CD4-positive, alpha-beta T cell treated with Interleukin-10 for 1 hour (primary cell): ENCODE measurements at regions not wholly inside any gene's neighbourhood (a gene's known extent, or its start where the extent isn't known, plus 50 kb on each side); places are given as distances from the start of the nearest gene placed in this dataset.
"Not testable (repeated sequence)": the region's sequence is repeated elsewhere in the genome, so short reads cannot be mapped to it uniquely, and the experiment has no call there.

Source experiments
- DNase-seq: peaks from one replicate; pipeline ENCODE4 v3.0.0-alpha.2; 2020

DNA sequence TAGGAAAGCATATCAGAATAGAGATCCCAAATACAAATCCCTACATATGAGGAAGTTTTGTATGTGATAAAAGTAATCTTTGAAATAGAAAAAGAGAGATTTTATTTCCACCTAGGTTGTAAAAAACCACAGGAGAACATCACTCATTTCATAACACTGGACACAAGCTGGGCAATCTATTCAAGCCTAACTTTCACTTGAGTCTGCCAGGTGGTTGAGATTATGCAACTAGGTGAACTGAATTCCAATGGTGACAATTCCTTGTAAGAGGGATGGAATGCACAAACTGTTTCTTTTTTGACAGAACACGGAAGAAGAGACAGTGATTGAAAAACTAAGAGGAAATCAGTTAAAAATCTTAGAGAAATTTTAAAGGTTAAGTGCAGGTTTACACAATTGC, 619.6 kb upstream of the TMEFF2 start:
- no peak for DNase-seq

DNA sequence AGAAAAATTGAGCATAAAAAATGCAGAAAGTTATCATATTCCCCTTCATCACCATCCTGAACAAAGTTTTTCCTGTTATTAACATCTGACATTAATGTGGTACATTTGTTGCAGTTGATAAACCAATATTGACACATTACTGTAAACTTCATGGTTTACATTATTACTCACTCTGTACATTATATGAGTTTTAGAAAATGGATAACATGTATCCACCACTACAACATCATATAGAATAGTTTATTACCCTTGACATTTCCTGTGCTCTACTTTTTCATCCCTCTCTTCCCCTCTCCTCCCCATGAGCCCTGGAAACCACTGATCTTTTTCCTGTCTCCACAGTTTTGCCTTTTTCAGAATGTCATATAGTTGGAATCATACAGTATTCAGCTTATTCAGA, 618.6 kb upstream of the TMEFF2 start:
- DNase-seq: no peak

DNA sequence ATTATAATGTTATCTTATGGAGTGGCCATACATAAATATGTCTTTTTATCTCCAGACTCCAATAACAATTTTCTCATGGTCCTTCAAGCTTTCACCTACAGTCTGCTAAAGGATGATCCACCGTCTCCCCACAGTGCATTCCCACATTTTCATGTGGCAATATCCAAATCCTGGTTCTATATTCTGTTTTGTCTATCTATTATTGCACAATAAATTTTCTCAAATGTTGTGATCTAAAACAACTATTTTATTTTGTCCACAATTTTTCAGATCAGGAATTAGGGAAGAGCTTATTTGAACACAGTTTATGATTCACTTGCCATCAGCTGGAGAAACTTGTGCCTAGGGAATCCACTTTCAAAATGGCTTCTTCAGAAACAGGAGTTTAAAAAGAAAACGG, 614.4 kb upstream of the TMEFF2 start:
- no peak for DNase-seq

DNA sequence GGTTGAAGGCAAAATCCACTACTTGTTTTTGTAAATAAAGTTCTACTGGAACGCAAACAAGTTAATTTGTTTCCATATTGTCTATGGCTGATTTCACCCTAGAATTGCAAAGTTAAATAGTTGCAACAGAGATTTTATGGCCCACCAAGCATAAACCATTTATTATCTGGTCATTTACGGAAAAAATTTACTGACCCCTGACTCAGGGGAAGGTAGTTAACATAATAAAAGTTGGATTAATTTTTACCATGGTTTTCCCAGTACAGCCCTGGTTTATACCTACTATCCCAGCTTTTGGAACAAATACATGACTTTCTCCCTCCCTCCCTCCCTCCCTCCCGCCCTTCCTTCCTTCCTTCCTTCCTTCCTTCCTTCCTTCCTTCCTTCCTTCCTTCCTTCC, 588.9 kb upstream of the TMEFF2 start:
- DNase-seq: no peak

DNA sequence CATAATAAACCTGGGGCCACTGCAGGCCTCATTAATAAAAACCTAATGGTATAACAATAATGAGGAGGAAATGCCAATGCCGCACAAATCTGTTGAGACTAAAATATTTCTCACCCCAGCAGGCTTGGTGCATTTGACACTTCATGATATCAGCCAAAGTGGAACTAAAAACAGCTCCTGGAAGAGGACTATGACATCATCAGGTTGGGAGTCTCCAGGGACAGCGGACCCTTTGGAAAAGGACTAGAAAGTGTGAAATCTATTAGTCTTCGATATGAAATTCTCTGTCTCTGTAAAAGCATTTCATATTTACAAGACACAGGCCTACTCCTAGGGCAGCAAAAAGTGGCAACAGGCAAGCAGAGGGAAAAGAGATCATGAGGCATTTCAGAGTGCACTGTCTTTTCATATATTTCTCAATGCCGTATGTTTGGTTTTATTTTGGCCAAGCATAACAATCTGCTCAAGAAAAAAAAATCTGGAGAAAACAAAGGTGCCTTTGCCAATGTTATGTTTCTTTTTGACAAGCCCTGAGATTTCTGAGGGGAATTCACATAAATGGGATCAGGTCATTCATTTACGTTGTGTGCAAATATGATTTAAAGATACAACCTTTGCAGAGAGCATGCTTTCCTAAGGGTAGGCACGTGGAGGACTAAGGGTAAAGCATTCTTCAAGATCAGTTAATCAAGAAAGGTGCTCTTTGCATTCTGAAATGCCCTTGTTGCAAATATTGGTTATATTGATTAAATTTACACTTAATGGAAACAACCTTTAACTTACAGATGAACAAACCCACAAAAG, 580.9 kb upstream of the TMEFF2 start:
- no peak for DNase-seq

DNA sequence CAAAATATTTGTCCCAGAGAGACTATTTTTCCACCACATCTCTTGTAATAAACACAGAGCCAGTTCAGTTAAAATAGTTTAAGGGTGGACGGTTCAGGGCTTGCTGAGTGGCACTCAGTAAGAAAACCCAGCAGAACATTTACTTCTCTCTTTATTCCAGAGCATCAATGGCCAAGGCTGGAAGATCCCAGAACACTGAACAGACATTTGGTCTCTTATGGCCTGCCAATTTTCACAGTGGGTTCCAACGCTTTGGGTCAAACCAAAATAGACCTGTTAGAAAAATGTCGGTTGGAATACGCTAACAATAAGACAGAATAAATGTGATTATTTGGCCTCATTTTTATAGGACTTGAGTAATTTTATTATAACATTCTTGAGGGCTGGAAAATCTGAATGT, 580.3 kb upstream of the TMEFF2 start:
- no peak for DNase-seq

DNA sequence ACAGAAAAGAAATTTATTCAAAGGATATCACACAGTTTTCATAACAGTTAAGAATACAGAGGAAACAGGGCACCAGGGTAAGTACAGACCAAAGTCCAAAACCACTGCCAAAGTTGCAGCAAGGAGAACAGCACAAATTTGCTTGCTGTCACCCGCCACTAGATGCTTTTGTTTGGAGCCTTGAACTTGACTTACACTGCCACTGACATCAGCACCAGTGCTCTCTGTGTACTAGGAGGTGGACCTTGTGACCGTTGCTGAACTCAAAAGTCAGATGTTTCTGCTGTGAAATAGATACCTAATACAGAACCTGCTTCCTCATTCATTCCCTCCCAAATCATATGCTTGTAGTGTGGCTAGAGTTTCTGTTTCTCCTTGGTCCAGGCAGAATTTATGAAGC, 578.3 kb upstream of the TMEFF2 start:
- no peak for DNase-seq

DNA sequence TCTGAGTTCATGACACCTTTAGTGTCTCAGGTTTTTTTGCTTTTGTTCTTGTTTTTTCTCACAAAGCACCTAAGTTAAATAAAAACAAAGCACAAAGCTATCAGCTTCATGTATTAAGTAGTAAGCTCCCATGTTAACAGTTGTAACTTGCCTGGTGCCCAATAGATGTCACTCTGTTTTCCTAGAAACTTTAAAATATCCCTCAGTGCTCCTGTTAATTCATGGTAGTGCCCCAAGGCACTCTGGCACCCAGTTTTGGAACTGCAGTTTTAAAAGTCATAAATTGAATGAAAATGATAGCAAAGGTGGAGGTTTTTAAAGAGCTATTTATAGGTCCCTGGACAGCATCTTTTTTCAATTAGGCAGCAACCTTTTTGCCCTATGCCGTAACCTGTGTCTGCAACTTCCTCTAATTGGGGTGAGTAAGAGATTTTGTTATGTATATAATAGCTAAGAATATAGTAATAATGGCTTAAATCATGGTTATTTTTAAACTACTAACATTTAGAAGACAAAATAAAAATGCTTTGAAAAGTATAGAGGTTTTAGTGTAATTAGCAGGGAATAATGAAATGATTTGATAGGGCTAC, 555.0 kb upstream of the TMEFF2 start:
- no peak for DNase-seq

DNA sequence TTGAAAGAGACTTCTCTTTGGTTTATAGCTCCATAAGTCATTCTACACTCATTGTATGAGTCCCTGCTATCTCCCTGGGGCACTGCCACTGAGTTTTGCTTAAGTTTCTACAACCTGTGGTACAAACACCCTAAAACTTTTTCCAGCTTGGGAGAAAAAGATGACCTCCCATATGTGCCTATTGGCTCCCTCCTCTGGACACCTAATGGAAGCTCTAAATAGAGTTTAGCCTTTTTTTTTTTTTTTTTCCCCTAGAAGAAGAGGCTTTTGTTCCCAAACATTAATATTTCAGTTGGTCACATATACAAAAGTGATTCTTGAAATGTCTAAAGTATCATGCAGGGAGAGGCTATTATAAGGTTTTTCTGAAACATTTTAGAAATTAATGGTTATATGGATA, 547.2 kb upstream of the TMEFF2 start:
- DNase-seq: no peak

DNA sequence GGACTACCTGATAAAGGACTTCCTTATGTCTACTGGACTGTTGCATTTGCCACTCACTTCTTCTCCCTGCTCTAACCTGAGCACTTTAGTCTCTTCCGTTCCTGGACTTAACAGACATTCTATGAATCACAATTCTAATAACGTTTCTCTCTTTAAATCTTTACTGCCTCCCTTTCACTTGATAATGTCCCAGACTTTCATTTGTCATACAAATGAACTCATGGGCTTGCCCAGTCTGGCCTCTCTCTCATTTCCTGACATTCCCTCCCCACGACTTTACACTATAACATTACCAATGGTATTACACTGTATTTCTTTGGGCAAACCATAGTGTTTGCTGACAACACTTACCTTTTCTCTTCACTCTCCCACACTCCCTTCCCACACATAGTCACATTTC, 540.7 kb upstream of the TMEFF2 start:
- no peak for DNase-seq

DNA sequence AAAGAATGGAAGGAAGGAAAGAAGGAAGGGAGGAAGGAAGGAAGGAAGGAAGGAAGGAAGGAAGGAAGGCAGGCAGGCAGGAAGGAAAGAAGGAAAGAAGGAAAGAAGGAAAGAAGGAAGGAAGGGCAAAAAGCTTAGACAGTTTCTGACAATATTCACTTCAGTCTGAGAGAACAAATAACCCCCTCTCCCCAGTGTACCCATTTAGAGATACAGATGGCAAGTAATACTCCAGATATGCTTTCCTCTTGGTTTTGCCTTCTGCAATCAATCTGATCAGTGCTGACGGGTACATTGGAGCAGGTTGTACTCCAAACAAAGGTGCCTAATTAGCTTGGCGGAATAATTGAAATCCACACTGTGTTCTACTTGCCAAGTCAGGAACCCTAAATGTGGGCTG, 534.6 kb upstream of the TMEFF2 start:
- no peak for DNase-seq

DNA sequence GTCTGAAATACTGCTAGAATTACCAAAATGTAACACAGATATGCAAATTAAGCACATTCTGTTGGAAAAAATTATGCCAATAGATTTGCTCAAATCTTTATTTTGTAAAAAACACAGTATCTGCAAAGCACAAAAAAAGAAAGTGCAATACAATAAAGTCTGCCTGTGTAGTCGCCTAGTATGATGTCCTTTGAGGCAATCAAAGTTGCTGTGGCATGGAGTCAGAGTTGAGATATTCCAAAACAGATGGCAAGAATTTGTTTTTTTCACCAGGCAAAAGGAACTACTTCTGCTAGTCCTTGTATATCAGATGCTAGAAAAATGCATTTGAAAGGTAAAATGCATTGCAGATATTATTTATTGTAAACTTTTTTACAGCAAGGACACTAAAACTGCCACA, 531.3 kb upstream of the TMEFF2 start:
- no peak for DNase-seq

DNA sequence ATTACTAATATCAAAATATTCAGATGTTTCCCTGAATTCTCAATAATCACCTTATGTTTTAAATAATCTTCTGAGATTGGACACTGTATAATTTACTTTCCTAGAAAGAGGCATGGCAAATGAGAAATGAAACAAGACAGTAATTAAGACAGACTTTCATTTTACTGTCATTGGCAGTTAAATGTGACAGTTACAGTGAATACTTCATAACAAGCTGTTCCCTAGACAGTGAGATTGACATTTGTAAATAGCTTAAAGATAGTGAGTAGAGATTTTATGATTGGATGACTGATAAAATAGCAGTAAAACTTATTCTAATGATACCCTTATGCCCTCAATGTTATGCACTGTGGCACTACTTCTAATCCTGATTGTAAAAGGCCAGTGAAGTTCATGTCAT, 524.9 kb upstream of the TMEFF2 start:
- DNase-seq: no peak

DNA sequence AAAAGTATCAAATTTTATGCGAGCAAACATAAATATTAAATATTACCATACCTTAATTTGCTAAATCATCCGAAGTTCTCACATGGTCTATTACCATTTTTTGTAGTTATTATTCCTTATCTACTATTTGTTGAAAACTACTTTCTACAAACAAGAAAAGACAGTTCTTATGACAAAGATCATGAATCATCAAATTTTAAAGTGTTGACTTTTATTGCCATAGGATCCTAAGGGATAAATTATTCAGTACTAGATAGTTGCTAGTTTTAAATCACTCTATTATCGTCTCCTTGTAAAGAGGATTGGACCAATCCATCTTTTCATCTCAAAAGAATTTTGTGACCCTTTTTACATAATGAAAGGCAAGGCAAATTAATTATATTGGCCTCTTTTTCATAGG, 523.6 kb upstream of the TMEFF2 start:
- DNase-seq: no peak

DNA sequence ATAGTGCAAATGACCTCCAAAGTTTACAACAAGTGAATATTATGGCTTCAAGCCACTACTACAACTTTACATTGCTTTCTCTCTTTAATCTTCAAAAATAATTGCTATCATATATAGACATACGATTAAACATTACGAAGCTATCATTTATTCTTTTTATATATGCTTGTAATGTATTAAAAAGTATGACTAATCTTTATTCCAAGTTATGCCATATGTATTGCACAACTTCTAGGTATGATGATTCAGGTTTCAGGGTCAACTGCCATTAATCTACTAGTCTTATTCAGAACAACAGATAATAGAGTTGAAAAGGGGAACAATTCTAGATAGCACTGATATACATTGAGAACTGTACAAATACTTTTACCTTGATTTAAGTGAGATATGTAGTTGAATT, 506.2 kb upstream of the TMEFF2 start:
- no peak for DNase-seq

DNA sequence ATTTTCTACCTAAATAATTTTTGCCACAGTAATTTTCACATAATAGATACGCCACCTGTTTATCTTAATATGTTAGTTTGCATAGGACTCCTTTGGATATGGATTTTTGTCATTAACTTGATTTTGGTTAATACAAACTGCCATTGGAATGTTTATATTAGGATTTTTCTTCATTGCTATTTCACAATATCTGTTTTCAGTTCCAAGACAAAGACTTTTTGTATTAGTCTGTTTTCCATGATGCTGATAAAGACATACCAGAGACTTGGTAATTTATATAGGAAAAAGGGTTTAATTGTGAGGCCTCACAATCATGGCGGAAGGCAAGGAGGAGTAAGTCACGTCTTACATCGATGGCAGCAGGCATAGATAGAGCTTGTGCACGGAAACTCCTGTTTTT, 503.1 kb upstream of the TMEFF2 start:
- DNase-seq: no peak

DNA sequence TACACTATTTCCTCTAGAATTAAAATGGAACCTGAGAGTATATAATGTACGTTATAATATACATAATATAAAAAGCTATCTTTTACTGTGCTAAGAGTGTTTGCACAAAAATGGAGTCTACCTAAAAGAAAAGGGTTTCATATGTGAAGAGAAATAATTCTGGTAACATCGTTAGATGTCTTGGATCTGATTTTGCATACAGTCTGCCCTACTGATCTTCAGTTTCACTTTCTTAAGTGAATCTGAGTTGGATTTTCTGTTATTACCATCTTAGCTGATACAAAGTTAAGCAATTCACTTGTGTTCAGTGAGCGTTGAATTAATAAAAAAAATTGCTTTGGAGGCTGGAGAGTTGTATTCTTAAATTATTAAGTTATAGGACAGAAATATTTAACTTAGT, 502.1 kb upstream of the TMEFF2 start:
- DNase-seq: no peak

DNA sequence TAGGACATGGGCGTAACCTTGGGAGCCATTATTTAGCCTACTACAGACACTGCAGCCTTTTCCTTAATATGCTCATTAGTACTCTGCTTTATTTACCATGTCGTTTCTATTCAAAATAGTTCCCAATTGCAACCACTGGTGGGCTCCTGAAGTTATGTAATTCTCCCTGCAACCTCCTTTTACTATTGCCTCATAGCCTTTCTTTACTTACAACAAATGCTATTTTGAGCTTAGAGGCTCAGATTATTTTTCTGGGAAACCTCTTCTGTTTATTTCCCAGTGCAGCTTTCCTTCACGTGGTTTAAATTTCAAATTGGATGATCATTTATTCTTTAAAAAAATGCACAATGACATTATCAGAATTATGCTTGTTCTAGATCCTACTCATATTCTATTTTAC, 492.3 kb upstream of the TMEFF2 start:
- DNase-seq: no peak

DNA sequence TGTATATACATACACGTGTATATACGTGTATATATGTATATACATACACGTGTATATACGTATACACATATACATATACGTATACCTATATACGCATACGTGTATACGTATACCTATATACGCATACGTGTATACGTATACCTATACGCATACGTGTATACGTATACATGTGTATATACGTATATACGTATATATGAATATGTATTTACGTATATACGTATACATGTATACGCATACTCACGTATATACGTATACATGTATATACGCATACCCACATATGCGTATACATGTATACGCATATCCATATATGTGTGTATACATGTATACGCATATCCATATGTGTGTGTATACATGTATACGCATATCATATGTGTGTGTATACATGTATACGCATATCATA, 487.8 kb upstream of the TMEFF2 start:
- DNase-seq: not testable (repeated sequence)

DNA sequence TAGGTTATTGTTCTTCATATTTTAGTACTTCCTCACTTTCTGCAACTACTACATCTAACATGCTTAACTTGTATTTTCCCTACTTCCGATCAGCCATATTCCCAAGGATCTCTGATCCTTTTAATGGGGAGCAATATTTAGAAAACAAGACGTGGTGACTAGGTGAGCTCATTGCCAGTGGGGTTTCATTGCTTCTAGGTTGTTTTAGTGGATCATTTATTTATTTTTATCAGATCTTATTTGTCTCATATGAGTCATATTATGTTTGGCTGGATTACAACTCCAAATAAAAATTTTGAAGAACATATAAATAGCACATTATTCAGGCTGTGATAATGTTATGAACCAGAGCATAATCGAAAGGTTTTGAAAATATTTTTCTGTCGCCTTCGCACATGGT, 480.9 kb upstream of the TMEFF2 start:
- no peak for DNase-seq

DNA sequence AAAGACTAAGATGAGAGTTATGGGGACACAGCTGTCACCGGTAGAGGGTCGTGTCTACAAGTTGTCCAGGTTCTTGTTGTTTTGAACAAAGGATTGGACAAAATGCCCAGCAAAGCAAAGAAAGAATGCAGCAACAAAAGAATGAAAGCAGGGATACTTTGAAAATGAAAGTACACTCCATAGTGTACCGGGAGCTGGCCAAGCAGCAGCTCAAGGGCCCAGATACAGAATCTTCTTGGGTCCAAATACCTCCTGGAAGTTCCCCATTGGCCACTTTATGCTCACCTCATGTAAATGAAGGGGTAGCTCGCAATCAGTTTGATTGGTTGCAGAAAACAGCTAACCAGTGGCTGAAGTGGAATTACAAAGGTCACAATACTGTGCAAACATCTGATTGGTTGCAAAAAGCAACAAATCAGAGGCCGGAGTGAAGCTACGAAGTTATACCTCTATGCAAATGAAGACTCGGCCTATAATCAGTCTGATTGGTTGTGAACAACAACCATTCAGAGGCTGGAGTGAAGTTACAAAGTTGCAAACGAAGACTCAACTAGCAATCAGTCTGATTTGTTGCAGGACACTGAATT, 474.9 kb upstream of the TMEFF2 start:
- DNase-seq: no peak

DNA sequence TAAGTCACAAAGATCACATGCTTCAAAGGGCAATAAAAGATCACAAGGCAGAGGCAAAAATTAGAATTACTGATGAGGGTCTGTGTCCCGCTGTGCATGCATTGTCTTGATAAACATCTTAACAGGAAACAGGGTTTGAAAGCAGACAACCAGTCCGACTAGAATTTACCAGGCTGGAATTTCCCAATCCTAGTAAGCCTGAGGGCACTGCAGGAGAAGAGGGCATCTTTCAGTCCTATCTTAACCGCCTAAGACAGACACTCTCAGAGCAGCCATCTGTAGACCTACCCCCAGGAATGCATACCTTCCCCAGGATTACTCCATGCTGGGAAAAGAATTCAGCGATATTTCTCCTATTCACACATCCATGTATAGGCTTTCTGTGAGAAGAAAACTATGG, 465.8 kb upstream of the TMEFF2 start:
- not testable (repeated sequence) for DNase-seq

DNA sequence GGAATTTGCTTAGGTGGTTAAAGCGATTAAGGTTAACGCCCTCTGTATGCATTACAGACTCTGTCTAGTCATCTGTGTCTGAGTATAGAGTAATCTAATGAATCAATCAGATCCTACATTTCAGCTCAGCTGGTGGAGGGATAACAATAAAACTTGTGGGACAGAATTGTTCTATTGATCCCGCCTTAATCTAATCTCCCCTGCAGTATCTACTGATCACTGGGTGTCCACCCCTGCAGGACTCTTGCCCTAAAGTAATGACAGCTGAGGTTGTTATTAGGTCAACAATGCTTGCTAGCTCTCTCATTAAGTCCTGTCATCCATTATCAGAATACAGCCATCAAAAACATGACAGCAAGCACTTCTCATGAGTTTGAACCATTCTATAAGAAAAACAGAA, 462.6 kb upstream of the TMEFF2 start:
- no peak for DNase-seq

DNA sequence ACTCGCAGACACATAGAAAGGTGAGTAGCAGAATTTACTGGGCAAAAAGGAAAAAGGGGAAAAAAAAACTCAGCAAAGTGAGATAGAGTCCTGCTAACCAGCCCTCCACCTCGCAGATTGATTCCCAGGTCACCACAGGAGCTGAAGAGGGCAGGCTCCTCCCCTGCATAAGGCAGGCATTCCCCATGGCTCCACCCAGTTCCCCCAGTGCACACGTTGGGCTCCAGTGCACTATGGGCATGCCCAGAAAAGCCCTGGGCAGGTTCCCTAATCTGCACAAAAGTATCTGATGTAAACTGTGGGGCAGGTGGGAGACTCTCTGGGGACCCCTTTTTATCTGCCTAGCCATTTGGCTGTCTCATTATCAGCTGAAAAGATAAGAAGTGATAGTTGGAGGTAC, 461.2 kb upstream of the TMEFF2 start:
- DNase-seq: no peak
